KMS-11 (cell line): ENCODE measurements at regions not wholly inside any gene's neighbourhood (a gene's known extent, or its start where the extent isn't known, plus 50 kb on each side); places are given as distances from the start of the nearest gene placed in this dataset.

Experiments
- H2AFZ ChIP-seq: fragments of 200-600 bp; sonication (generic); 2 replicates; pipeline ENCODE4 v1.6.1; 2016; ENCODE audit warnings: antibody characterized with exemption, mixed run types, low read depth
- H3K27ac ChIP-seq: fragments of 200-600 bp; sonication (generic); 2 replicates; pipeline ENCODE4 v1.6.1; 2016; ENCODE audit warnings: mild to moderate bottlenecking, mixed run types
- H3K27me3 ChIP-seq: fragments of 200-600 bp; sonication (generic); 2 replicates; pipeline ENCODE4 v1.6.1; 2017; ENCODE audit warnings: mild to moderate bottlenecking, low read depth, mixed run types, moderate library complexity; ENCODE audit not compliant: insufficient read depth
- H3K36me3 ChIP-seq: fragments of 200-600 bp; sonication (generic); 2 replicates; pipeline ENCODE4 v1.6.1; 2017; ENCODE audit warnings: mild to moderate bottlenecking, mixed run types; ENCODE audit not compliant: insufficient read depth
- H3K4me1 ChIP-seq: fragments of 200-600 bp; sonication (generic); 2 replicates; pipeline ENCODE4 v1.6.1; 2016; ENCODE audit warnings: mild to moderate bottlenecking, low read depth, mixed run types; ENCODE audit not compliant: poor library complexity, severe bottlenecking
- H3K4me2 ChIP-seq: fragments of 200-600 bp; sonication (generic); 2 replicates; pipeline ENCODE4 v1.7.0; 2016; ENCODE audit warnings: mild to moderate bottlenecking, mixed run types
- H3K4me3 ChIP-seq: fragments of 200-600 bp; sonication (generic); IDR thresholded peaks from 2 replicates; pipeline ENCODE4 v1.6.1; 2017; ENCODE audit warnings: low read depth, low read length, mixed read lengths; ENCODE audit not compliant: insufficient read depth
- H3K79me2 ChIP-seq: fragments of 200-600 bp; sonication (generic); 2 replicates; pipeline ENCODE4 v1.6.1; 2016; ENCODE audit warnings: low read depth, mixed run types; ENCODE audit not compliant: insufficient read depth
- H3K9ac ChIP-seq: fragments of 200-600 bp; sonication (generic); 2 replicates; pipeline ENCODE4 v1.6.1; 2016; ENCODE audit warnings: mild to moderate bottlenecking, mixed run types
- H4K20me1 ChIP-seq: fragments of 200-600 bp; sonication (generic); 2 replicates; pipeline ENCODE4 v1.6.1; 2016; ENCODE audit warnings: mild to moderate bottlenecking, mixed run types; ENCODE audit not compliant: insufficient read depth
- CTCF ChIP-seq: fragments of 200-600 bp; sonication (generic); conservative IDR thresholded peaks from 2 replicates; pipeline ENCODE4 v1.6.1; 2017; ENCODE audit warnings: low read depth, mild to moderate bottlenecking, antibody characterized with exemption, low read length, moderate library complexity, mixed read lengths

DNA sequence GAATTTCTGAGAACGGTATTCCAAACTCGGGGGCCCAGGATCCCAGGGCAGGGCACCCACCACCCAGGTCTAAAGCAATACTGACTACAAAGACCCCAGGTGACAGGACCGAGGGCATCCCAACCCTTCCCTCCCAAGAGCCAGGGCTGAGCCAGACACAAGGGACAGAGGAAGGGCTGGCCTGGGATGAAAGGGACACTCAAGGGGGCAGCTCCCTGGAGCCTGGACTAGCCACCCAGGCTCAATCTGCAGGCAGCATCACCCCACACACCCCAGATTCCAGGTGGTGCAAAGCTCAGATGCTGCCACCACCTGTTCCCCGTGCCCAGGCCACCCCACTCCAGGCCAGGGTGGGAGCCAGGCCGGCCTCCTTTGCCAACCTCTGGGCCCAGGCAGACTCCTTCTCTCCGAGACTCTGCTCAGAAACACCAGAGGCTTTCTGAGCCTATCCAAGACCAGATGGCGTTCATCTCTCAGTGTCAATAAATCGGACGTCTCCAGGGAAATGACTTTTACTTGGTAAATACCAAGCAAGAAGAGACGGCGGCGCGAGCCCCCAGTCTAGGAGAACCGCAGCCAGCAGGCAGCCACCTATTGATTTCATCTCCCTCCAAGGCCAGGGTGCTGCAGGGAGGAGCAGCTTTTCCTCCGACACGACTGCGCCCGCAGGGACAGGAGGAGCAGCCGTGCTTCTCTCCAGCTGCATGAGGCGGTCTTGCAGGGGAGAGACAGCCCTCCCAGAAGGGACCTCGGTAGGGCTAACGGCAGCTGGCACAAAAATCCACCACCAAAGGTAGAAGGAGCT, 94.1 kb upstream of the ADAMTS2 start:
- no peak for TF ChIP-seq CTCF
- Histone ChIP-seq H3K4me3 (no peak overlapping the region), H3K27ac (no peak overlapping the region), H3K36me3 (no peaks in the 10 kb centered on the region), H2AFZ (no peak overlapping the region), H3K9ac (no peak overlapping the region), H4K20me1 (no peaks in the 10 kb centered on the region), H3K4me2 (no peak overlapping the region), H3K4me1 (no peaks in the 10 kb centered on the region), H3K79me2 (no peaks in the 10 kb centered on the region), H3K27me3 (no peaks in the 10 kb centered on the region; the same call in 1 of the 2 replicates)

- H3K79me2 ChIP-seq, result no peaks in the 10 kb centered on the region
- H3K9ac ChIP-seq, result no peak overlapping the region
- H3K4me1 ChIP-seq, result no peaks in the 10 kb centered on the region
- H3K27me3 ChIP-seq, result no peaks in the 10 kb centered on the region; the same call in 1 of the 2 replicates
- no peak overlapping the region for H3K27ac ChIP-seq
- H3K4me3 ChIP-seq, result no peak overlapping the region
- H2AFZ ChIP-seq, result no peak overlapping the region
- TF ChIP-seq CTCF, result no peak
- no peak overlapping the region for H3K4me2 ChIP-seq
- no peaks in the 10 kb centered on the region for H3K36me3 ChIP-seq
- no peaks in the 10 kb centered on the region for H4K20me1 ChIP-seq
Observed at GRCh38 chr5:179438461-179438860, 93.2 kb upstream of the ADAMTS2 start.

DNA sequence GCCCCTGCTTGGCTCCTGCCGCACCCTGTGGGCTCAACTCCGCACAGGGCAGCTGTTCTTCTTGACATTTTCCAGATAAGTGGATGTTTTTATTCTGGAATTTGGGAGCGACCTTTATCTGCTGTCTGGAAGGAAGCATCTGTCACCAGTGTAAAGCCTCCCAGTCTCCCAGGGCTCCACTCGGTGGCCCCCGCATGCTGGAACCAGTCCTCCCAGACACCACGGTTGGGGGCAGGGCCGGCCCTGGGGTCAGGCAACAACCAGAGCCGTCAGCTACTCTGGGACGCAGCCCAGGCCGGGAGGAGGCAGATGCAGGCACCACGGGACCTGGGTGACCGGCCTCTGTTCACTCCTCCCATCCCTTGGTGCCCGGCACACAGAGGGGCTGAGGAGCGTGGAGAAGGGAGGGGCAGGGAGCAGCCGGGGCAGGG, 92.8 kb upstream of the ADAMTS2 start:
- Histone ChIP-seq H4K20me1 (no peaks in the 10 kb centered on the region), H3K4me1 (no peaks in the 10 kb centered on the region), H3K36me3 (no peaks in the 10 kb centered on the region), H2AFZ (no peak overlapping the region), H3K27me3 (peaks cover under 1% of the 10 kb centered on the region; the same call in 1 of the 2 replicates), H3K4me2 (no peak overlapping the region), H3K9ac (no peak overlapping the region), H3K4me3 (no peak overlapping the region), H3K27ac (no peak overlapping the region), H3K79me2 (no peaks in the 10 kb centered on the region)
- no peak for TF ChIP-seq CTCF

DNA sequence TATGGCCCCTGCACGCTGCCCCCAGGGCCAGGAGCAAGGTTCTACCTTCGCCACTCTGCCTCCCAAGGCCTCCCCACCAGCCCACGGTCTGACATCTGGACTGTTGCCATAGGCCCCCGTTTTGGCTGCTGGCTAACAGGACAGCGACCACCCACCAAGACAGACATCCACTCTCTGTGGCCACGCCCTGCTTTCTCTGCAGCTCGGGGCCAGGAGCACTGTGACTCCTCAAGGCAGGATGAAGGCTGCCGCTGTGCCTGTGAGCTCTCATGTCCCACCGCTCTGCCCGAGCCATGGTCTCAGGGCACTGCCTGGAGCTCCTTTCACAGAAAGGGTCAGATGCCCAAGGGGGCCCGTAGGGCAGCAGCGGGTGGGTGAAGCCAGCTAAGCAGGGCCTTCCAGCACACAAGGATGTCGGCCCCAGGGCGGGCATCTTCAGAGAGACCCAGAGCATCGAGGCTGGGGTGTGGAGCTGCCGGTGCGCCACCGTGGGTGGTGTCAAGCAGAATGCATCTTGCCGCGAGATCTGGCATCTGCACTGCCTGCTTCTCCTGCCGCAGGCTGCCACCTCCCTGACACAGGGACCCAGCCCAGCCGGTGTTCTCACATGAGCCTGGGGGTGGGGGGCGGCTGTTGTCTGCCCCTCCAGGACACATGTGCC, 92.2 kb upstream of the ADAMTS2 start:
- Histone ChIP-seq H3K27ac (no peak overlapping the region), H2AFZ (no peak overlapping the region), H3K4me1 (no peaks in the 10 kb centered on the region), H3K27me3 (peaks cover 6% of the 10 kb centered on the region; the same call in 1 of the 2 replicates), H4K20me1 (no peaks in the 10 kb centered on the region), H3K4me3 (no peak overlapping the region), H3K9ac (no peak overlapping the region), H3K4me2 (no peak overlapping the region), H3K79me2 (no peaks in the 10 kb centered on the region), H3K36me3 (no peaks in the 10 kb centered on the region)
- no peak for TF ChIP-seq CTCF
